GM18861 (cell line): ENCODE measurements at regions not wholly inside any gene's neighbourhood (a gene's known extent, or its start where the extent isn't known, plus 50 kb on each side); places are given as distances from the start of the nearest gene placed in this dataset.

ENCODE experiments used
- ATAC-seq: cut with Tn5 transposase; IDR thresholded peaks from one replicate; pipeline ENCODE4 v1.9.1; 2021; ENCODE audit not compliant: unreplicated experiment

DNA sequence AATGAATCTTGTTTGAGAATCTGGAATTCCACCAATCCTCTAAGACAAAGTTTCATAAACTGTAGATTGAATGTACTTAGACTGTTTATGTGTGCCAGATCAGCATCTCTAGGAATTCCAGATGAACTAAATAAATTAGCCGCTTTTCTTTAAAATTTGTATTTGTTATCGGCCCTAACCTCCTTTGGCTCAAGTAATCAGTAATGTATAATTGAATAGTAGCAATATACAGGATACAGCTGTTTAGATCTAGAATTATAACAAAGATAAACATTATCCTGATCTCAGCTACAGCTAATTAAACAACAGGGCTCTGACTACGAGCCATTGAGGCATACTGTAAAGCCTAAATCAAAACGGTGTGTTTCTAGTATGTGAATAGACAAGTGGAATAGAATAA, 120.3 kb downstream of the CYB561 start:
- no peak for ATAC-seq

DNA sequence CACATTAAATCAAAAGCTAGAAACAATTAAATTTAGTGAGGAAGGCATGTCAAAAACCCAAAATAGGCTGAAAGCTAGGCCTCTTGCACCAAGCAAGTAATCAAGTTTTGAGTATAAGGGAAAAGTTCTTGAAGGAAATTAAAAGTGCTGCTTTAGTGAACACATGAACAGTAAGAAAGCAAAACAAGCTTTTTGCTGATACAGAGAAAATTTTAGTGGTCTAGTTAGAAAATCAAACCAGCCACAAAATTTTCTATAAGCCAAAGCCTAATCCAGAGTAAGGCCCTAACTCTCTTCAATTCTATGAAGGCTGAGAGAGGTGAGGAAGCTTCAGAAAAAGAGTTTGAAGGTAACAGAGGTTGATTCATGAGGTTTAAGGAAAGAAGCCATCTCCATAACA, 116.2 kb downstream of the CYB561 start:
- no peak for ATAC-seq

GRCh38 chr17:63331301-63332061, 114.6 kb downstream of the CYB561 start:
- no peak for ATAC-seq

GRCh38 chr17:63332286-63332685, 113.8 kb downstream of the CYB561 start:
- ATAC-seq, result no peak

GRCh38 chr17:63333869-63334268, 112.2 kb downstream of the CYB561 start:
- no peak for ATAC-seq

DNA sequence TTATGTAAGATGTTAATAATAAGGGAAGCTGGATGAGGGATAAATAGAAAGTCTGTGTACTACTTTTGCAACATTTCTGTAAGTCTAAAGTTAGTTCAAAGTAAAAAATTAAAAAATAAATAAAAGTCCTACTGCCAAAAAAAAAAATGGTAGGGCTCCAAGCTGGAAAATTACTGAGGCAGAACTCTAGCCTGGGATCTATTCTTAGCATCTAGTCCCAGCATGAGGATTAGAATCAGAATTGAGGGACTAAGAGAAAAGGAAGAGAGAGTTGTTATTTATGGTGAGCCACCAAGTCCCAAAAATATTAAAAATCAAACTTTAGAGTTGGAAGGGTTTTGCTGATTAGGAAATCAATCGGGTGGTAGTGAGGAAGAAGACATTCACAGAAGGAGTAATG, 110.3 kb downstream of the CYB561 start:
- no peak for ATAC-seq

DNA sequence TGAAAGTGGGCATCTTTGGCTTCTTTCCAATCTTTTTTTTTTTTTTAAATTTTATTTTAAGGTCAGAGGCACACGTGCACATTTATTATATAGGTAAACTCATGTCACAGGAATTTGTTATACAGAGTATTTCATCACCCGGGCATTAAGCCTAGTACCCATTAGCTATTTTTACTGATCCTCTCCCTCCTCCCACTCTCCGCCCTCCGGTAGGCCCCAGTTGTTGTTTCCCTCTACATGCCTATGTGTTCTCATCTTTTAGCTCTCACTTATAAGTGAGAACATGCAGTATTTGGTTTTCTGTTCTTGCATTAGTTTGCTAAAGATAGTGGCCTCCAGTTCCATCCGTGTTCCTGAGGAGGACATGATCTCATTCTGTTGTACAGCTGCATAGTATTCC, 108.5 kb downstream of the CYB561 start:
- ATAC-seq, result no peak

DNA sequence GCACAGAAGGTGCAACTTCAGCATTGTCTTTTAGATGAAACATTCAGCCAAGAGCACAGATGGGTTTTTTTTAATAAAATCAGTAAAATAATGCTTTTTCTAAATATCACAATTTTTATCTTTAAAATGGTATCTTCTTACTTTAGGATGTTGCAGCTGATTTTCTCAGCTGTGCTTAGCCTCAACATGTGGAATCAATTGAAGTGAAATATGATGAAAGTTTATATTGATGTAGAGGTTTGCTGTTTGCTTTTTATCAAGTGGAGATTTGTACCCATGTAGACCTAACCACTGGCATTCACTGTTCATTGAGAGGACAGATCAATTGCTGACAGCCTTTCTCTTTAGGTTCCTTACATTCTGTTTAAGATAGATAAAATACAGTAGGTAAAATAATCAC, 107.8 kb downstream of the CYB561 start:
- ATAC-seq, result no peak

GRCh38 chr17:63341276-63341675, 104.8 kb downstream of the CYB561 start:
- ATAC-seq, result no peak

DNA sequence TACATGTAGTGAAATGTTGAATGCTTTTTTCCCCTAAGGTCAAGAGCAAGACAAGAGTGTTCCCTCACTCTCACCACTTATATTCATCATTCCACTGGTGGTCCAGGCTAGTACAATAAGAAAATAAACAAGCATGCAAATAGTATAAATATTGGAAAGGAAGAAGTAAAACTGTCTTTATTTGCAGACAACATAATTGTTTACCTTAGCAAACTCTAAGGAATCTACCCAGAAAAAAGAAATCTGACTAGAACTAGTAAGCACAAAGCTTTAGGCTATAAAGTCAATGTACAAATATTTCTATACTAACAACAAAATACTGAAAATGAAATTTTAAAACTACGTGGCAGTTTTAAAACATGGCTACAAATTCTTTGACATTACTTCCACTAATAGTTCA, 101.7 kb downstream of the CYB561 start:
- no peak for ATAC-seq

DNA sequence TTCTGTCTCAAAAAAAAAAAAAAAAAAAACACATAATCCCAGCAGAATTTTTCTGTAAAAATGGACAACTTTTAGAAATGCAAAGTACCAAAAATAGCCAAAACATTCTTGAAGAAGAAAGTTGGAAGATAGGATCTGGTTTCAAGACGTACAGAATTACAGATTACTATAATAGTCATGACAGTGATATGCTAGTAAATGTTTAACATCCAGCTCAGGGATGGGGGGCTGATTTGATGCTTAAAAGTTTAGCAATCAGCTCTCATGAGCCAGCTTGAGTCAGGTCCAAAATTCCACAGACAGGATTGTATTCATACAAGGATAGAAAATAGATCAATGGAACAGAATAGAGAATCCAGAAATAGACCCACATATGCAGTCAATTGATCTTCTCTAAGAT, 100.5 kb downstream of the CYB561 start:
- ATAC-seq, result no peak

- ATAC-seq, result no peak
Measured at GRCh38 chr17:63347475-63347874, 98.6 kb downstream of the CYB561 start.

GRCh38 chr17:63349478-63350000, 96.6 kb downstream of the CYB561 start:
- ATAC-seq, result no peak

DNA sequence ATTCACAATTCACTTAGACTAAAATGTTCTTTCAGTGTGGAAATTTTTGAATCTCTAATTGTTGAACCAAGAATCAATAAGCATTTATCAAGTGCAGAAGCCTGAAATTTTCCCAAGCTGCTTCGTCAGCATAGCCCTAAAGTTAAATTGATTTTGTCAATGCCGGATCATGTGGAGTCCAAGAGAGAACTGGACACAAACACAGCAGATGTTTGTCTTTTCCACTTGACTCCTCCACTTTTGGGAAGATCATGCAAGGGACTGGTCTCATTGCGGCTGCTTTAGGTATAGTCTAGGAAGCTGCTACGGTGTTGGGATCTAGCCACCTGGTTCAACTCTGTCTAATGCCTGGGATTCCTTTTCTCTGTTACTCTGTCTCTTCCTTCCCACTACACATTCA, 95.7 kb downstream of the CYB561 start:
- no peak for ATAC-seq

DNA sequence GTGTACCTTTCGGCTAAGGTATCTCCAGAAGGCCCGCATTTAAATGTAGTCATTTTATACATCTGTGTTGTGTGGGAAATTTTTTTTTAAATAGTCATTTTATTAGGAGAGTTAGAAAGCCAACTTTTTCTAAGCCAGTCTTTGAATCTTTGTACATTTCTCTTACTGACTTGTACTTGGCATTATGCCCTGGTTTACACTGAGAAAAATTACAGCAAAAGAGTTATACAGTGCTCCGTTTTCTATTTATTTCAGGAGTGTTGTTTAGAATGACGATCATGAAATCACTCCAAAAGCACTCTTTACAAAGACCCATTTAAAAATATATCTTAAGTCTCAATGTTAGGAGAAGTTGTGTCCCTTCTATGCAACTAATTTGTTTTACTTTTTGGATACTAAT, 91.8 kb downstream of the CYB561 start:
- ATAC-seq, result no peak

DNA sequence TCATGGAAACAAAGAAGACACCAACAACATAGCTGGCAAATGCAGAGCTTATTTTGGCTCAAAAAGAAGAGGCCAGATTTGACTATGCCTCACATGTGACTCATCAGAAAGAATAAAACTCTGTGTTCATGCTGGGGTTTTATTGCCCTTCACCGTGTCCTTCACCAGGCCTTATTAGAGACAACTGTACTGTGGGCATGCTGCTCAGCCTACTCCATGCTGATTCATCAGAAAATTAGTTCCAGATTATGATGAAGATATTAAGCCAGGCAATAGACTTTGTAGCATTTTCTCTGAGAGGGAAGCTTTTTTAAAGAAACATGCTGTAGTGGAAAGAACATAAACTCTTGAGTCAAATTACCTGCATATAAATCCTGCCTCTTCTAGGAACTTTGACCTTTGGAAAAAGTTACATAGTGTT, 89.8 kb downstream of the CYB561 start:
- ATAC-seq, result no peak

DNA sequence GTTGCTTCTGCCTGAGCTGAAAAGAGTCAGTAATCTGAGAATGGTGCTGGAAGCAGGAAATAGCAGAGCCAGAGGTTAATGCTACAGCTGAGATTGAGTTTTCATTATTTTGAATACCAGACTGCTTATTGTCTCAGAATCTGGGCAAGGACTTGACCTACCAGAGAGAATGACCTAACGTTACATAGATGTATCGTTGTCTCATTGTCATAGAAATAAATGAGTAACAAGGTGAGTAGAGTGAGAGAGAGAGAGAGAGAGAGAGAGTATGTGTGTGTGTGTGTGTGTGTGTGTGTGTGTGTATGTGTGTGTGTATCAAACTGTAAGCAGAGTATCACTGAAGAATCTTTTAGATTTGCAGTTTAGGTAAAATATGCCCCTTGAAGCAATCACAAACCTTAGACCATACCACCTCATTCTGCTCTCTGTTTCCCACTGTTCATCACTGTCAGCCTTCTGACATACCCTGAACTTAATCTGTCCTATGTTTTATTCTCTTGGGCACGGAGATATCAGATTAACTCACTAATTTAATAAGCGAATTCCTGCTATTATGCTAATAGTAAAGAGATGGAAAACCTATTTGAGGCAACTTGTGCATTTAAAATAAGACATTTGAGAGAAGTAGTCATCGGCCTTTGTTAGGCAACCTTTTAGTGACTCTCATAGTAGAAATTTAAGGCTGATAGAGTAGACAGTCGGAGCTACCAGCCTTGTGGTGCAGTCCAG, 87.8 kb downstream of the CYB561 start:
- ATAC-seq, result no peak

DNA sequence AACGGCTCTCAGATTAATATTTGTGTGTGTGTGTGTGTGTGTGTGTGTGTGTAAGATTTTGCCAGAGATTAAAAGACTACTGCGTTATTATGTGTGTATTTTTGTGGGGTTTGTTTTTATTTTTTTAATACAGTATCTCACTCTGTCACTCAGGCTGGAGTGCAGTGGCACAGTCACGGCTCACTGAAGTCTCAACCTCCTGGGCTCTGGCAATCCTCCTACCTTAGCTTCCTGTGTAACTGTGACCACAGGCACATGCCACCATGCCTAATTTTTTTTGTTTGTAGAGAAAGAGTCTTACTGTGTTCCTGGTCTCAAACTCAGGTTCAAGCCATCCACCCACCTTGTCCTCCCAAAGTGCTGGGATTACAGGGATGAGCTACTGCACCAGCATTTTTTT, 87.2 kb downstream of the CYB561 start:
- ATAC-seq, result no peak

DNA sequence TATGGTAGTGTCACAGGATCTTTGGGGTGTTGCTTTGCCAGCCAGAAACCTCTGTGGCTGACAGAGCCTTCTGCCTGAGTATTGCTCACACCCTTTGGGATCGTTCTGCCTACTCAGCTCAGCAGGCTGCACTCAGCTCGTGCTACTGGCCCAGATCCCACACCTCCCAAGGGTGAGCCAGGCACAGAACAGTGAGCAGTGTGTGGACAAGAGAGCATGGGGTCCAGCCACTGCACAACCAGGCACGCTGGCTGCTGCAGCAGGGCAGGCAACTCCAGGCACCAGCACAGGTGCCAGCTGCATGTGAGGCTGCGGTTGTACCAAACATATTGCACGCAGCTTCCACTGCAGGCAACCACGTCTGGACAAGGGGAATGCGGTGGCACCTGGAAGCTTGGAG, 84.9 kb downstream of the CYB561 start:
- no peak for ATAC-seq

DNA sequence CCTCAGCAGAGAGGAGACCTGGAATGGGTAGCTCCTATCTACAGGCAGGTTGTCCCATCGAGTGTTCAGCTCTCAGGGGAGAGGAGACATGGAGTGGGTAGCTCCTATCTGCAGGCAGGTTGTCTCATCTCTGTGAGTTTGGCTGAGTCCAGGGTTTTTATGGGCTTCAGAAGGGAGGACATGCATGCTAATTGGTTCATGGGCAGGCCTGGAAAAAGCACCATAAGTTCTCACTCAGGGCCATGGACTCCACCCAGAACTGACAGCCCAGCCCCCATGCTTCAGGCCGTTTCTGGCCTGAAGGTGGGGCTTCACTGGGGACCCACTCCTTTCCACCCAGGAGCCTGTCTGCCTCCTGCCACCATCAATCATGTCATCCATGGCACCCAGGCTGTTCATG, 84.0 kb downstream of the CYB561 start:
- ATAC-seq, result no peak

DNA sequence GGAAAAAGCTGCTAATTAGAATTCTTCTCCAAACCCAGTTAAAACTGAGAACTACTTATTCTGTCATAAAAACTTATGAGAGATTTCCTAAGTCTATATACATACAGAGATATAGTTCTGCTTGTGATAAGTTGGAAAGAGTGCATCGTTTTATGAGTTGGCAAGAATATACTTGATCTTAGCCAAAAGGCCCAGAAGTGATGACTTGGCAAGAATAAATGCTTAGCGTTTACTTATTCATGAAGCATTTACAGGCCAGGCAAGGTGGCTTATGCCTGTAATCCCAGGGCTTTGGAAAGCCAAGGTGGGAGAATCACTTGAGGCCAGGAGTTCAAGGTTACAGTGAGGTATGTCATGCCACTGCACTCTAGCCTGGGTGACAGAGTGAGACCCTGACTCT, 81.7 kb downstream of the CYB561 start:
- no peak for ATAC-seq

- ATAC-seq, result no peak
Measured at GRCh38 chr17:63364944-63365343, 81.2 kb downstream of the CYB561 start.
